ENCODE measurements at regions not wholly inside any gene's neighbourhood (a gene's known extent, or its start where the extent isn't known, plus 50 kb on each side); places are given as distances from the start of the nearest gene placed in this dataset.

DNA sequence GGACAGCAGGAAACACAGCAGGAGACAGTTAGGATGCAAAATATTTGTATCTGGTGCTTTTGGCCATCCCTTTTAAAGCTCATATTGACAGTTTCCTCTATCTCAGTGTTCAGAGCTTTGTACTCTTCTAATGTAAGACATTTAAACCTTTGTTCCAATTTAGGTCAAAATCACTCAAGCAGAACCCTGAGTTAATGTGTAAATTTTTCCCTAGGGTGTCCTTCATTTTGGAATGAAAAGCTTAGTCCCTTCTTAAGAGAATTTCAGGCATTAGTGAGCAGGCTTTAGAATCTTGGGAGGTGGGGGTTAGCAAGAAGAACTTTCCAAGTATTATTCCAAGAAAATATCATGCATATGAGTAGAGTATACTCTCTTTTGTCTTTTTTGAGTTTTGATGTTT, 188.7 kb downstream of the GBA3 start:
- Histone ChIP-seq H3K27ac (no peak overlapping the region), H3K36me3 (ENCODE audit: insufficient read depth, low read length) (no peaks in the 10 kb centered on the region), H3K9me3 (ENCODE audit: low read depth, low read length) (no peaks in the 10 kb centered on the region), H3K9ac (ENCODE audit: insufficient read length) (no peak overlapping the region), H3K4me3 (no peak overlapping the region)
- DNase-seq (ENCODE audit: low read depth, low spot score), result no peak
- TF ChIP-seq EZH2 (IDR thresholded peaks at IDR 0.05) (no peak), FOXP2 (optimal IDR thresholded peaks at IDR 0.05; ENCODE audit: control extremely low read depth, extremely low read length, insufficient read depth) (no peak), POLR2AphosphoS5 (IDR thresholded peaks at IDR 0.05; ENCODE audit: borderline replicate concordance, low read depth, low read length) (no peak)

DNA sequence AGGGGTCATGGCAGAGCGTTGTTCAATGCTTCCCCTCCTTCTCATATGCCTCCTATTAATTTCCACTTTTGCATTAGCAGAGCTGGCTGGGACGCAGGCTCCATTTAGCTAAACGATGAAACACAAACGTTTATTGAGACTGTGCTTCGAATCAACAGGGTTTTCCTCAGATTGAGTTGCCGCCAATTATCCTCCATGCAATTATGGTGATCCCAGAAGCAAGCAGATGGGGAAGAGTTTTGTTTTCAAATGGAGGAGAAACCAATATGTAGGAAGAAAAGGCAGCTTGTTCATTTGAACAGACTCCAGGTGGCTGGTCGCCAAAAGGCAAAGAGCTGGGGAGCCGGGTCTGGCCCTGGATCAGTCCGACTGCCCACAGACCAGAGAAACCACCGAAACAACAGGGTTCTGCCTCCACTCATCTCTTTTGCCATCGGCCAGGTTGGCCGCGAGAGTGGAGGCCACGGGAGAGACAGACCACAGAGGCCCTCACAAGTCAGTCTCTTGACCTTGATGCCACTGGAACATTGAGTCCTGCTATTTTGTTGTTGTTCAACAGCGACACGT, 184.8 kb downstream of the GBA3 start:
- no peak overlapping the region for H3K9ac ChIP-seq (ENCODE audit: insufficient read length)
- H3K27ac ChIP-seq, result no peak overlapping the region
- H3K9me3 ChIP-seq (ENCODE audit: low read depth, low read length), result no peaks in the 10 kb centered on the region
- H3K4me3 ChIP-seq, result no peak overlapping the region
- TF ChIP-seq EZH2 (IDR thresholded peaks at IDR 0.05) (no peak), POLR2AphosphoS5 (IDR thresholded peaks at IDR 0.05; ENCODE audit: borderline replicate concordance, low read depth, low read length) (no peak), FOXP2 (optimal IDR thresholded peaks at IDR 0.05; ENCODE audit: control extremely low read depth, extremely low read length, insufficient read depth) (no peak)
- DNase-seq (ENCODE audit: low read depth, low spot score), result no peak
- no peaks in the 10 kb centered on the region for H3K36me3 ChIP-seq (ENCODE audit: insufficient read depth, low read length)

DNA sequence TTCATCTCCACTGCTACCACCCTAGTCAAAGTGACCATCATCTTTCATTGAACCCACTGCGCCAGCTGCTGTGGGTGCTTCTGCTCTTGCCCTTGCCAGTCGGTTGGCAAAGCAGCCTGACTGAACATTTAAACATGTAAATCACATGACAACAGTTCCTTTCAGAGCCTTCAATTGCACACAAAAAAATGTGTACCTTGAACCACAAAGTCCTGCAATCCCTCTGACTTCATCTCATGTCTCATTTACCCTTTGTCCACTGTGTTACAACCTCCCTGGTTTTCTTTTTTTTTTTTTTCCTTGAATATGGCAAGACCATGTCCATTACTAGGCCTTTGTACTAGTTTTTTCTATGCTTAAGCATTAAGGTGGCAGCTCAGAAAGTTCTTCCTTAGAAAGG, 183.5 kb downstream of the GBA3 start:
- no peak for DNase-seq (ENCODE audit: low read depth, low spot score)
- Histone ChIP-seq H3K9ac (ENCODE audit: insufficient read length) (no peak overlapping the region), H3K4me3 (no peak overlapping the region), H3K9me3 (ENCODE audit: low read depth, low read length) (no peaks in the 10 kb centered on the region), H3K36me3 (ENCODE audit: insufficient read depth, low read length) (no peaks in the 10 kb centered on the region), H3K27ac (no peak overlapping the region)
- TF ChIP-seq EZH2 (IDR thresholded peaks at IDR 0.05), result no peak

DNA sequence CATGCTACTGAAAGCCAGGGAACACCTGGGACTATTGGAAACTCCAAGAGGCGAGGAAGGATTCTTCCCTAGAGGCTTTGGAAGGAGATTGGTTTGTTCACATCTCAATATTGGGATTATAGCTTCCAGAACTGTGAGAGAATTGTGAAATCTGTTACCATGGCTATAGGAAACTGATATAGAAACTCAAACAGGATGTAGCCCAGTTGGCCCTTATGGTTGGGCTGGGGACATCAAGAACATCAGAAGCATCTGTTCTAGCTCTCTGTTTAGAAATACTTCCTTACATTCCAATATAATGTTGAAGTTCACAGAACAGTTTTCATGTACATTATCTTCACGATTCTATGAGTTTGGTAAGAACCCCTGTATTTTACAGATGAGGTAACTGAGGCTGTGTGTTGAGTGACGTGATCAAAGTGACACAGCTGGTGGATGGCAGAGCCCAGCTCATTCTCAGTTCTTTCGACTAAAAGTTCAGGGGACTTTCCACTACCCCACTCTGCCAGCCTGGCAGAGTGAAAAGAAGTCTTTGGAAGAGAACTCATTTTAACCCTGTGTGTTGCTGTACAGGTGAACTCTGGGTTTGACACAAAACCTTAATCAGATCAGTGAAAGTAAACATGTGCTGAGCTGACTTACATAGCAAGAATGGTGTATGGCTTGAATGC, 183.0 kb downstream of the GBA3 start:
- no peaks in the 10 kb centered on the region for H3K36me3 ChIP-seq (ENCODE audit: insufficient read depth, low read length)
- no peaks in the 10 kb centered on the region for H3K9me3 ChIP-seq (ENCODE audit: low read depth, low read length)
- H3K27ac ChIP-seq, result no peak overlapping the region
- H3K4me3 ChIP-seq, result no peak overlapping the region
- TF ChIP-seq FOXP2 (optimal IDR thresholded peaks at IDR 0.05; ENCODE audit: control extremely low read depth, extremely low read length, insufficient read depth) (no peak), EZH2 (IDR thresholded peaks at IDR 0.05) (no peak), POLR2AphosphoS5 (IDR thresholded peaks at IDR 0.05; ENCODE audit: borderline replicate concordance, low read depth, low read length) (no peak)
- no peak for DNase-seq (ENCODE audit: low read depth, low spot score)
- no peak overlapping the region for H3K9ac ChIP-seq (ENCODE audit: insufficient read length)

DNA sequence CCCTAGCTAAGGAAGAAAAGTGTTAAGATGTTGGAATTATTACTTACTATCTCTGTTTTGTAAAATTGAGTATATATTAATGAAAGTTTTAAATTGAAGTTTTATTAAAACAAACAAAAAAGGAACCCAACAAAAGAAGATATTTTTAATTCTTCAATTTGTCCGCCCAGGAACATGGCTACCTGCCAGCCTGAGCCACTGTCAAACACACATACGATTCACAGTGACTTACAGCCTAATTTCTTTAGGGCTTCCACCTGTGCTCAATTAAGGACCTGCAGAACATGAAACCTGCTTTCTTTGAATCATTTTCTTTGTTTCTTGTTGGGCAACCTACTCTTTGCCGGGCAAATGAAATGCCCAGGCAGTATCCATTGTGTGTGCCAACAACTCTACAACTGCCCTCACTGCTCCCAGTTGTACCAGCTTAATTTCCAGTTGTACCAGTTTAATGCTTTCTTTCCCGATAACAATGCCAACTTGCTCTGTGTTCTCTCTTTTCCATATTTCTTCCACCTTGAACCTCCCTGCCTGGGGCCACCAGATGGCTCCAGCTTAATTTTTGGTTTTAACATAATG, 181.7 kb downstream of the GBA3 start:
- Histone ChIP-seq H3K4me3 (no peak overlapping the region), H3K36me3 (ENCODE audit: insufficient read depth, low read length) (no peaks in the 10 kb centered on the region), H3K27ac (no peak overlapping the region), H3K9ac (ENCODE audit: insufficient read length) (no peak overlapping the region), H3K9me3 (ENCODE audit: low read depth, low read length) (no peaks in the 10 kb centered on the region)
- TF ChIP-seq FOXP2 (optimal IDR thresholded peaks at IDR 0.05; ENCODE audit: control extremely low read depth, extremely low read length, insufficient read depth), result no peak
- TF ChIP-seq EZH2 (IDR thresholded peaks at IDR 0.05), result no peak
- no peak for TF ChIP-seq POLR2AphosphoS5 (IDR thresholded peaks at IDR 0.05; ENCODE audit: borderline replicate concordance, low read depth, low read length)
- DNase-seq (ENCODE audit: low read depth, low spot score), result no peak

DNA sequence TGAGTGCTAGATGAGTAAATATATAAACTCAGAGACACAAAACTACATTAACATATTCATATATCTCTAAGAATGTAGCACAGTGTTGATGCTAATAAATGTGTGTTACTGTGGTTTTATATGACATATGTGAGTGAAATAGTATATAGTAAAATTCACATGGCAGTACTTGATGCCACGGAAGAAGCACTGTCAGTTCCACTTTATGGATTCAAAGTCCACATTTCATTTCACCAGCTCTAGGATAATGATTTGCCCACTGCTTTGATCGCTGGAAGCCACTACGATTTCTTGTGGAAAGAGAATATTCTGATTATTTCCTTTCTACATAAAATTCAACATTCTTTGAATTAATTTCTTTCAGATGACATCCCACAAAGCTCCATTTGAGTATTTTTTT, 181.2 kb downstream of the GBA3 start:
- no peak for TF ChIP-seq EZH2 (IDR thresholded peaks at IDR 0.05)
- no peak for TF ChIP-seq POLR2AphosphoS5 (IDR thresholded peaks at IDR 0.05; ENCODE audit: borderline replicate concordance, low read depth, low read length)
- no peak for TF ChIP-seq FOXP2 (optimal IDR thresholded peaks at IDR 0.05; ENCODE audit: control extremely low read depth, extremely low read length, insufficient read depth)
- H3K9ac ChIP-seq (ENCODE audit: insufficient read length), result no peak overlapping the region
- no peak overlapping the region for H3K27ac ChIP-seq
- DNase-seq (ENCODE audit: low read depth, low spot score), result no peak
- no peak overlapping the region for H3K4me3 ChIP-seq
- no peaks in the 10 kb centered on the region for H3K9me3 ChIP-seq (ENCODE audit: low read depth, low read length)
- no peaks in the 10 kb centered on the region for H3K36me3 ChIP-seq (ENCODE audit: insufficient read depth, low read length)

DNA sequence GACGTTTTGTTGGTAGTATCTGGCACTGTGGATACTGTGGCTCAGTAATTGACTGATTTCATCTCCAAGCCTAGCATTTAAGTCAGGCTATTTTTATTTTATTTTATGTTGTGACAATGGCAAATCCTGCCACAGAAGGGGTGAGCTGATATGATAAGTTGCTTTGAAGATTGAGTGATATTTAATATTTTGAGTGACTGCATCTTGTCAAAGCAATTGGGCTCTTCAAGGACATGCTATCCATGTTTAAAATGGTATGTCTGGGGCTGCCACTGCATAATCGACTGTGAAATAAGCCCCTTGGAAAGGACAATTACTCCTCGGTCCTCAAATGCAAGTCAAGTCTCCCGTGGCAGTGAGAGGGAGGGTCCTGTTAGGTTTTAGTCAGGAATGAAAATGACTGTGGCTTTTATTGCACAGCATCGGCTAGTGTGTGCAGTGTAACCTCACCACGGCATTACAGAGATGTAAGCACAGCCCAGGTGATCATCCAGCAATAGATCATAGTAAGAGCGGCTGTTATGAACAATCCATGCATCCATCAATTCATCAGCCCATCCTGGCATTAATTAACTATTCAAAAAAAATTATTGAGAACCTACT, 178.2 kb downstream of the GBA3 start:
- H3K4me3 ChIP-seq, result no peak overlapping the region
- no peak overlapping the region for H3K9ac ChIP-seq (ENCODE audit: insufficient read length)
- no peak overlapping the region for H3K27ac ChIP-seq
- no peaks in the 10 kb centered on the region for H3K9me3 ChIP-seq (ENCODE audit: low read depth, low read length)
- no peak for DNase-seq (ENCODE audit: low read depth, low spot score)
- H3K36me3 ChIP-seq (ENCODE audit: insufficient read depth, low read length), result no peaks in the 10 kb centered on the region
- TF ChIP-seq POLR2AphosphoS5 (IDR thresholded peaks at IDR 0.05; ENCODE audit: borderline replicate concordance, low read depth, low read length), result no peak
- no peak for TF ChIP-seq FOXP2 (optimal IDR thresholded peaks at IDR 0.05; ENCODE audit: control extremely low read depth, extremely low read length, insufficient read depth)
- TF ChIP-seq EZH2 (IDR thresholded peaks at IDR 0.05), result no peak

DNA sequence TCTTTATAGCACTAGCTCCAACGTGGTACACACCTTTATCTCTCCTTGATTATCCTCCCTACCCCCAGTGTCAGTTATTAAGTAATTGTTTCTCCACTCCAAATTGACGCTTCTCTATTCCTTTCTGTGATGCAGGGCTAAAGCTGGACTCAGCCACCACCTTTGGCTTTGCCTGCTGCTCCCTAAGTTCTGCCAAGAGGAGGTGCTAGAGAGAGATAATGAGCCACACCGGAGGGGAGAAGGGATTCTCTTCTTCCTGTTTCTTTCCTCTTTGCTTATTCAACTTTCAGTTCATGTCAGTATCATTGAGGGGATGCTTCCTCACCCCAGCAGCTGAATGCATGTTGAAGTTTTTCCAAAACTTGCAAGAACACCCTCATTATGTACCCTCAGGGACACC, 176.5 kb downstream of the GBA3 start:
- DNase-seq (ENCODE audit: low read depth, low spot score), result no peak
- no peaks in the 10 kb centered on the region for H3K9me3 ChIP-seq (ENCODE audit: low read depth, low read length)
- no peak overlapping the region for H3K27ac ChIP-seq
- TF ChIP-seq FOXP2 (optimal IDR thresholded peaks at IDR 0.05; ENCODE audit: control extremely low read depth, extremely low read length, insufficient read depth) (no peak), EZH2 (IDR thresholded peaks at IDR 0.05) (no peak), POLR2AphosphoS5 (IDR thresholded peaks at IDR 0.05; ENCODE audit: borderline replicate concordance, low read depth, low read length) (no peak)
- no peak overlapping the region for H3K9ac ChIP-seq (ENCODE audit: insufficient read length)
- H3K4me3 ChIP-seq, result no peak overlapping the region
- H3K36me3 ChIP-seq (ENCODE audit: insufficient read depth, low read length), result no peaks in the 10 kb centered on the region
